HG02798 (cell line): ENCODE measurements at regions not wholly inside any gene's neighbourhood (a gene's known extent, or its start where the extent isn't known, plus 50 kb on each side); places are given as distances from the start of the nearest gene placed in this dataset.

Experiments used
- ATAC-seq: cut with Tn5 transposase; IDR thresholded peaks from one replicate; pipeline ENCODE4 v1.9.1; 2021; ENCODE audit warnings: mild to moderate bottlenecking; ENCODE audit not compliant: unreplicated experiment, poor library complexity

- ATAC-seq, result no peak
Observed at GRCh38 chr4:163941221-163941905, 446.9 kb downstream of the TMA16 start.

GRCh38 chr4:163948920-163949455, 454.5 kb downstream of the TMA16 start:
- ATAC-seq, result no peak

DNA sequence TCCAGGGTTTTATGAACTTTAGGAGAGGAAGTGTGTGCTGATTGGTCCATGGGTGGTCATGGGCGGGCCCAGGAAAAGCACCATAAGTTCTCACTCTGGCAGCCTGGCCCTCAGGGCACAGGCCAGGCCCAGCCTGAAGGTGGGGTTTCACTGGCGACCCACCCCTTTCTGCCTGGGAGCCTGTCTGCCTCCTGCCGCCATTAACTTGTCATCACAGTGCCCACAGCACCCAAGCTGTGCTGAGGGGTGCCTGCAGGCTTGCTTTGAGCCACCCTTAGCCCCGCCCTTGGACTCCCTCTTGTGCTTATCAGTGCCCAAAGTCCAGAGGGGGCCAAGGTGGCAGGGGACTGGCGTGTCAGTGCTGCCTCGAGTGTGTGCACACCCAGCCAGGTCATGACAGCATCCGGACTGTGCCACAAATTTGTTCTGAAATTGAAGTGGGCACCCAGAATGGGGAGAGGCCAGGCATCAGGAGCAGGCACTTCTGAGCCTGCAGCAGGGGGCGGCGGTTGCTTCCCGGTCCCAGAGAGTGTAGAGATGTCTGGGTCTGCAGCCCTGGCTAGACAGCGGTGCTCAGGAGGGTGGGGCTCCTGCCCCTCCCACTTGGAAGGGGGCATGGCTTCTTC, 455.6 kb downstream of the TMA16 start:
- ATAC-seq, result peak; percentile 50

DNA sequence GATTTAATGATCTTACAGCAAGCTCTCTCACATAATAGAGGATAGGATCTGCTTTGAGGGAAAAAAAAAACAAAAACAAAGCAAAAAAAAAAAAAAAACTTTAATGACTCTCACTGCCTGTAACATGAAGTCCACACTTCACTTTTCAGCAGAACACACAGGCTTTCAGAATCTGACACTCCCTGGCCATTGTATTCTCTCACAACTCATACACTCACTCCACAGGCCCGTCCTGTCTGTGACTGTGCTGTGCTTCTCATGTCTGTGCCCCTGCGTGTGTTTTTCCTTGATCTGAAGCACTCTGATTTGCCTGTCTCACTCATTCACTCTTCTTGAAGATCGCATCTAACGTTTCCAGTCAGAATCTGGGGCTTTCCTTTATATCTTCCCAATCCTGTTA, 460.8 kb downstream of the TMA16 start:
- no peak for ATAC-seq

DNA sequence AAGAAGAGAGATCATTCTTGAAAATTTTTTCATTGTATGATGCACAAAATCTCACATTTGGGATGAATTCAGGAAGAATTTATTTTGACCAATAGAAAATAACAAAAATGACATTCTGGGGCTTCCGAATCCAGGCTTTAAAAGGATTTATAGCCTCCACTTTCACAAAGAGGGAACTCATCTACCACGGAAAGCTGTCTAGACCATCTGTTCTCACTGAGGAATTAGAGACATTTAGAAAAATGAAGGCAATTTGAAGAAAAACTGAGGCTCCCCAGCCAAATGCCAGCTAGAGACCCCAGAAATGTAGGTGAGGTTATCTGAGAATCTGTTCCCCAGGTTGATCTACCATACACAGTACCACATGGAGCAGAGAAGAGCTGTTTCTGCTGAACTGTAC, 464.3 kb downstream of the TMA16 start:
- no peak for ATAC-seq

GRCh38 chr4:163959932-163960331, 465.4 kb downstream of the TMA16 start:
- no peak for ATAC-seq

DNA sequence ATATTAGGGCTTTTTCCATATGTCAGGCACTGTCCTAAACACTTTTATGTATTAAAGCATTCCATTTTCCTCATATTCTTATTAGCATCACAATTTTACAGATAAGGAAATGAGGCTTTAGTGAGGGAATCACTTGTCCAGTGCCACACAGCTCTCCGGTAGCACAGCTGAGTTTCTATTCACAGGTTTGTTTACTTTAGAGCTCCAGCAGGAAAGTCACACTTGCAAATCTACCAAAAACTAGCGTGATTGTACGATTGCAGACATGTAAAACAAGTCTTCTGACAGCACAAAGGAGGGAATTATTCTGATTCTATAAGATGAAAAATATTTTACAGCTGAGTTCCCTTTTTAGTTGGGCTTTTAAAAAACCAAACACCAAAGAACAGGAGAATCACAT, 472.1 kb downstream of the TMA16 start:
- no peak for ATAC-seq

DNA sequence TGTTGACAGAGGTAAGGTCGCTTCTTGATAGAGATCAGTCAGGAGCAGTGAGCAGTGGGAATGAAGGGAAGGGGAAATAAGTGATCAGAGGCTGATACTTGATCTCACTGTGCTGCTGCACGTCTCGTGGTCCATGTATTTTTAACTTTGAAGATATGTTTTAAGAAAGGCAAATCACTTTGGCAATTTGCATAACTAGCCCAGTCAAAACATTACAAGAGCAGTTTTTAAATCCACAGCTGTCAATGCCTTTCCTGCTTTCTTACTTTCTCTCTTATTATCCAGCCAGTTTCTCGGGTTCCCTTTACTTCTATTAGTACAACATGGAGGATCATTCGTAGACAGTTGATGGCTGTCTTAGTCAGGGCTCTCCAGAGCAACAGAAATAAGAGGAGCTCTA, 472.8 kb downstream of the TMA16 start:
- peak; percentile 67 for ATAC-seq

DNA sequence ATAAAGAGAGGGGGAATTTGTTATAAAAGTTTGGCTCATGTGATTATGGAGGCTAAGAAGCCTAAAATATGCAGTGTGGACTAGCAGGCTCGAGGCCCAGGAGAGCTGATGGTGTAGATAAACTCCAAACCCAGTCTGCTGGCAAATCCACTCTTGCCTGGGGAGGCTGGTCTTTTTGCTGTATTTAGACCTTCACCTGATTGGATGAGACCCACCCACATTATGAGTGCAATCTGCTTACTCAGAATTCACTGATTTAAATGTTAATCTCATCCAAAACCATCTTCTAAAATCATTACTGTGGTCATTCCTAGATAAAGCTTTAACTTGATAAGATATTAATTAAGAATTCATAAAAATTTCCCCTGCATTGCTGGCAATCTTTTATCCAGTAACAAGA, 473.2 kb downstream of the TMA16 start:
- no peak for ATAC-seq

GRCh38 chr4:163969291-163969690, 474.8 kb downstream of the TMA16 start:
- no peak for ATAC-seq

DNA sequence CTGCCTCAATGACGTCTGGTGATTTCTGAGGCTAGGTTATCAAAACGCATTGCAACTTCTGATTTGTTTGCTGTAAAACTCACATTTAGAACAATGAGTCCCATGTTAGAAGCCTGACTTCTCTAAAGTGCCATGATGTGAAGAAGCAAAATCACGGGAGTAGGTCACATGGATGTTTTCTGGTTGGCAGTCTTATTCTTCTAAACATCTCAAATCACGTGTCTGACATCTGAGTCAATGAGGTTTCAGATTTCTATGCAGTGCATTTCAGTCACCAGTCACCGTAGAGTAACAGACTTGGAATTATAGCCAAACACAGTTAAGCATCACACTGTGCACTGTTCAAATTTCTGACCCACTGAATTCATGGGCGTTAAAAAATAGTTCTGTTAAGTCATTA, 482.1 kb downstream of the TMA16 start:
- ATAC-seq, result no peak

- ATAC-seq, result no peak
Observed at GRCh38 chr4:163988391-163988790, 493.9 kb downstream of the TMA16 start.

GRCh38 chr4:163988865-163989264, 494.4 kb downstream of the TMA16 start:
- ATAC-seq, result no peak

DNA sequence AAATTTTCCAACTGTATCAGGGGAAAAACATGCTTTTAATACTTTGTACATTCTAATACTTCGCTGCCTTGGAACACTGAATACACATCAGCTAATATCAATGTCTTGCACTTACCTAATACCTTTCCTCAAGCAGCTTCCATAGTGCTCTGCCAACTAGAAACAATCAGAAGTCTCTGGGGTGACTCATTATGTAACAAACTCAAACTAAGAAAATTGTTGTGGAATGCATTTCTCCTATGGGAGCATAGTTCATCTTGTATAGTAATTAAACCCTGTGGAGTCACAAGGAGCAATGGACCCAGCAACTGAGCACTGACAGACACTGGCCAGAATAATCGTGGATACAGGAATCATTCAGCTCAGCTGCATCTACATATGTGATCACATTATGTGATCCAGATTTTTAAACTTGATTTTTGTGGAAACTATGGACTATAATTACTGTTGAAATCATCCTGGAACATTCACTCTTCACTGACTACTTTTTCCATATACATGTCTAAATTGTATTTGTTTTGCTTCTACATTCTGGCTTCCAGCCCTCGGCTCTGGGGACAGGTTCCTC, 496.9 kb downstream of the TMA16 start:
- ATAC-seq, result no peak

DNA sequence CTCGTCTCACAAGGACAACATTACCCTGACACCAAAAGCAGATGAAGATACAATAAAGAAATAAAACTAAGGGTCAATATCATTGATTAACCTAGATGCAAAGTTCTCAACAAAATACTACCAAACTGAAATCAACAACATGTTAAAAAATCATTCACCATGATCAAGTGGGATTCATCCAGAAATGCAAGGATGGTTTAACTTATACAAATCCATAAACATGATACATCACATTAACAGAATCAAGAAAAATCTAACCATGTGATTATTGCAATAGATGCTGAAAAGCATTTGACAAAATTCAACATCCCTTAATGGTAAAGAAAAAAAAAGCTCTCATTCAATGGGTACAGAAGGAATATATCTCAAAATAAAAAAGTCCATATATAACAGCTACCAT, 514.9 kb downstream of the TMA16 start:
- no peak for ATAC-seq

DNA sequence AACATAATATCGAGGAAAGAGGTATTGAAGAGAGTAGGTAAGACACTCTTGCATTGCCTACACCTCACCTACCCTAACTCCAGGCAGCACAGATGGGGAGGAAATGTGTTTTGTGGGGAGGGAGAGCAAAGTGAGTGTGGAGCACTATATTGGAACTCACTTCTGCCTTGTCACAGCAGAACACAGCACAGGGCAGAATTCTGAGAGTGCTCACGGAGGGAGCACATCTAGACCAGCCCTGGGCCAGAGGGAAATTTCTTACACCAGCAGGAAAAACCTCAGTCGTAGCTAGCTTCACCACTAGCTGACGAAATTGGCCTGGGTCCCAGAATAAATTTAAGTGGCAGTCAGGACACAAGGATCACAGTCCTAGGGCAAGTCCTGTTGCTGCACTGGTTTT, 517.3 kb downstream of the TMA16 start:
- no peak for ATAC-seq

DNA sequence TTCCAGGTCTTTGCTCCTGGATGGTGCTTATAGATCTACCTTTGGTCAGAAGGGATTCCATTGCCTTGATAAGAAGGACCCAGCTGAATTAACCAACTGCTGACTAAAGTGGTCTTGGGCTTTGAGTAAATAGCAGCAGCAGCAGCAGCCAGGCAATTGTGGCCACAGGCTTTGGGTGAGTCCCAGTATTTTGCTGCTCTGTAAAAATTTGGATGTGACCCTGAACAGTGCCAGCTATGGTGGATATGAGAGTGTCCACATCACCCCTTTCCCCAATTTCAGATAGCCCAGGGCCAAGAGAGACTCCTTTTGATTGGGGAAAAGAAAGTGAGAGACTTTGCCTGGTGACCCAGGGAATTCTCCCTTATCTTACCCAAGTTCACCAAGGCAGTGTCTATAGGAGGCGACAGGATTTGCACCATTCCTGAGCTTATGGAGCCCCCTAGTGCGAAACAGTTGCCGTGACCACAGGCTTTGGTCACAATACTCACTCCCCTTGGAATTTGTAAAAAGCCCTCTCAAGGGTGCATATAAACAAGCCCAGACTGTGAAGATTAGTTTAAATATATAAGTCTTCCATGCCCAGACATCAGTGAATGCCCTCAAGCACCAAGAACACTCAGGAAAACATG, 518.0 kb downstream of the TMA16 start:
- ATAC-seq, result peak; percentile 63

DNA sequence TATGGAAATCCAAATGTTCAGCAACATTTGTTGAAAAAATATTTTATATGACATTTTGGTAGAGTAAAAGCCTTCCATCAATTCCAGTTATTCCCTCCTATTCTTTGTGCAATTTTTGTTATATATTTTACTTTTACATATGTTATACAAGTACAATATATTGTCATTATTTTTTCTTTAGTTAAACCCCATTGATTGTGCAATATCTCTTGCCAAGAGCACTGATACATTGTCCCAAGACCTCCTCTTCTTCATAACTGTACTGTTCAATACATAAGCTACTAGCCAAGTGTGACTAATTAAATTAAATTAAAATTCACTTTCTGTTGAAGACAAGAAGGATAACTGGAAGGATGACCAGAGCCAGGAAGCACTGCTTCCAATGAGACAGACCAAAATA, 527.5 kb downstream of the TMA16 start:
- no peak for ATAC-seq

GRCh38 chr4:164023214-164023613, 528.7 kb downstream of the TMA16 start:
- ATAC-seq, result no peak

GRCh38 chr4:164027805-164028204, 533.3 kb downstream of the TMA16 start:
- ATAC-seq, result no peak

GRCh38 chr4:164039482-164039881, 545.0 kb downstream of the TMA16 start:
- ATAC-seq, result no peak
